ENCODE measurements at regions not wholly inside any gene's neighbourhood (a gene's known extent, or its start where the extent isn't known, plus 50 kb on each side); places are given as distances from the start of the nearest gene placed in this dataset.

GRCh38 chrX:145394344-145394743 is 147.0 kb downstream of the SPANXN1 start:
- Histone ChIP-seq H2BK5ac (ENCODE audit: low read depth, low read length, poor library complexity, severe bottlenecking) (no peak overlapping the region), H4K5ac (ENCODE audit: low read depth, low read length) (no peak overlapping the region), H2AFZ (replicated peaks; ENCODE audit: low read length, poor library complexity) (no peak overlapping the region), H3K79me1 (ENCODE audit: low read depth in 1 of 2, low read length in 2 of 2) (no peaks in the 10 kb centered on the region), H4K20me1 (ENCODE audit: insufficient read depth, low read length) (no peaks in the 10 kb centered on the region), H4K8ac (ENCODE audit: low read depth in 2 of 2, low read length in 2 of 2) (no peak overlapping the region), H4K91ac (ENCODE audit: insufficient read depth, low read depth, low read length) (no peak overlapping the region), H3K14ac (replicated peaks; ENCODE audit: low read depth, low read length) (no peak overlapping the region), H3K4me2 (ENCODE audit: low read depth, low read length) (no peak overlapping the region), H3K18ac (ENCODE audit: low read depth, low read length) (no peak overlapping the region), H3K4me3 (ENCODE audit: insufficient read depth, low read depth, low read length) (no peak overlapping the region), H2AK9ac (replicated peaks; ENCODE audit: low read depth, low read length, poor library complexity) (no peak overlapping the region), H3K4ac (ENCODE audit: low read depth, low read length) (no peak overlapping the region), H2BK120ac (ENCODE audit: low read depth, low read length) (no peak overlapping the region), H3K9me3 (ENCODE audit: control insufficient read depth, insufficient read depth, low read length) (peaks cover 3% of the 10 kb centered on the region; the same call in 1 of the 2 replicates), H2BK15ac (ENCODE audit: low read depth, low read length) (no peak overlapping the region), H2AK5ac (ENCODE audit: low read depth, low read length) (no peak overlapping the region), H3K36me3 (ENCODE audit: control insufficient read depth, insufficient read depth, low read length) (no peaks in the 10 kb centered on the region), H3K4me1 (ENCODE audit: control insufficient read depth, insufficient read depth, low read length) (no peaks in the 10 kb centered on the region), H3K9me1 (ENCODE audit: insufficient read depth, low read length) (no peaks in the 10 kb centered on the region), H3K27ac (ENCODE audit: insufficient read depth, low read length) (no peak overlapping the region), H2BK20ac (ENCODE audit: low read depth, low read length) (no peak overlapping the region), H3K56ac (ENCODE audit: extremely low read depth, insufficient read depth, low read length) (no peak overlapping the region), H3K23ac (ENCODE audit: low read depth, low read length) (no peak overlapping the region), H3K9ac (ENCODE audit: low read depth, low read length) (no peak overlapping the region), H3K27me3 (ENCODE audit: control insufficient read depth, insufficient read depth, low read length) (no peaks in the 10 kb centered on the region)
- ATAC-seq (ENCODE audit: low read depth), result no peak
- POLR2A ChIA-PET (ENCODE audit: unreplicated experiment), result no interaction called here
- BruUV-seq (replicated peaks), result no TSS peak
- CTCF ChIA-PET, result no interaction called here
- in situ Hi-C loops (cut with MboI; ENCODE audit: low sequenced_read_pairs) (no loop called here), dilution Hi-C loops (cut with HindIII; ENCODE audit: low sequenced_read_pairs, unreplicated experiment) (no loop called here), intact Hi-C loops (cut with micrococcal nuclease) (no loop called here)
- no peak for TF ChIP-seq ELK1 (IDR thresholded peaks at IDR 0.05; ENCODE audit: borderline replicate concordance, low read depth, low read length)
- no peak for TF ChIP-seq CTCF (conservative IDR thresholded peaks at IDR 0.05; ENCODE audit: low read depth, low read length)
- no peak for TF ChIP-seq MAFK (IDR thresholded peaks at IDR 0.05; ENCODE audit: low read depth, low read length)
- no peak for DNase-seq

Measured in IMR-90 (cell line).